Adrenal gland (tissue), 5 donors: ENCODE measurements at regions not wholly inside any gene's neighbourhood (a gene's known extent, or its start where the extent isn't known, plus 50 kb on each side); places are given as distances from the start of the nearest gene placed in this dataset.

Experiments
- CTCF ChIP-seq, 6 experiments: fragments of 450-650 bp in 4 of 6; fragments of 200-600 bp in 2 of 6; sonication (generic) in 1 of 6; IDR thresholded peaks; 1 replicate in 5 of 6; 2 replicates in 1 of 6; pipeline versions ENCODE4 v1.5.1 to v1.8.0; 2016 to 2021; ENCODE audit warnings: antibody characterized with exemption in 6 of 6, mild to moderate bottlenecking in 2 of 6, moderate library complexity in 1 of 6
- POLR2A ChIP-seq, 2 donors: fragments of 450-650 bp; IDR thresholded peaks; one replicate each; pipeline ENCODE4 v1.6.1; 2017; ENCODE audit warnings: antibody characterized with exemption in 2 of 2, mild to moderate bottlenecking in 2 of 2, moderate library complexity in 1 of 2
- donor health status: DM: no; HTN: no; CAD: no.

GRCh38 chr18:54089749-54090459 lies 134.6 kb downstream of the MBD2 start:
- TF ChIP-seq CTCF (IDR thresholded peaks at IDR 0.05) (no peak), POLR2A (IDR thresholded peaks at IDR 0.05) (no peak)
